AG10803 (cell line): ENCODE measurements at regions not wholly inside any gene's neighbourhood (a gene's known extent, or its start where the extent isn't known, plus 50 kb on each side); places are given as distances from the start of the nearest gene placed in this dataset.

Experiments
- DNase-seq: peaks from one replicate; pipeline ENCODE4 v3.0.0; 2010; ENCODE audit warnings: low read depth
- H3K4me3 ChIP-seq: 2 replicates; pipeline ENCODE4 v1.5.1; 2011; ENCODE audit warnings: mild to moderate bottlenecking, low read length, control low read depth
- CTCF ChIP-seq: conservative IDR thresholded peaks from 2 replicates; pipeline ENCODE4 v1.5.1; 2011; ENCODE audit warnings: mild to moderate bottlenecking, low read length, control low read depth, inconsistent platforms

- DNase-seq, result no peak
- TF ChIP-seq CTCF, result no peak
These were observed 134.1 kb downstream of the KATNIP start for GRCh38 chr16:27684047-27684446.

GRCh38 chr16:27685807-27686206 lies 135.9 kb downstream of the KATNIP start:
- H3K4me3 ChIP-seq, result no peak overlapping the region
- peak; percentile 51 for DNase-seq
- no peak for TF ChIP-seq CTCF

More at GRCh38 chr16:27684047-27684446, 134.1 kb downstream of the KATNIP start:
- no peak overlapping the region for H3K4me3 ChIP-seq

GRCh38 chr16:27686926-27687325 lies 137.0 kb downstream of the KATNIP start:
- no peak for TF ChIP-seq CTCF
- no peak overlapping the region for H3K4me3 ChIP-seq
- DNase-seq, result no peak

- DNase-seq, result no peak
- no peak overlapping the region for H3K4me3 ChIP-seq
- TF ChIP-seq CTCF, result no peak
These were observed 137.7 kb downstream of the KATNIP start for GRCh38 chr16:27687605-27688004.

GRCh38 chr16:27689711-27690110 lies 139.8 kb downstream of the KATNIP start:
- TF ChIP-seq CTCF, result no peak
- DNase-seq, result no peak

GRCh38 chr16:27690608-27691007 lies 140.7 kb downstream of the KATNIP start:
- peak; percentile 23 for DNase-seq
- TF ChIP-seq CTCF, result peak; percentile 62
- H3K4me3 ChIP-seq, result no peak overlapping the region

More at GRCh38 chr16:27689711-27690110, 139.8 kb downstream of the KATNIP start:
- H3K4me3 ChIP-seq, result no peak overlapping the region

- TF ChIP-seq CTCF, result no peak
- no peak for DNase-seq
- H3K4me3 ChIP-seq, result no peak overlapping the region
These were observed 141.8 kb downstream of the KATNIP start for GRCh38 chr16:27691721-27692120.
